ENCODE measurements at regions not wholly inside any gene's neighbourhood (a gene's known extent, or its start where the extent isn't known, plus 50 kb on each side); places are given as distances from the start of the nearest gene placed in this dataset.

DNA sequence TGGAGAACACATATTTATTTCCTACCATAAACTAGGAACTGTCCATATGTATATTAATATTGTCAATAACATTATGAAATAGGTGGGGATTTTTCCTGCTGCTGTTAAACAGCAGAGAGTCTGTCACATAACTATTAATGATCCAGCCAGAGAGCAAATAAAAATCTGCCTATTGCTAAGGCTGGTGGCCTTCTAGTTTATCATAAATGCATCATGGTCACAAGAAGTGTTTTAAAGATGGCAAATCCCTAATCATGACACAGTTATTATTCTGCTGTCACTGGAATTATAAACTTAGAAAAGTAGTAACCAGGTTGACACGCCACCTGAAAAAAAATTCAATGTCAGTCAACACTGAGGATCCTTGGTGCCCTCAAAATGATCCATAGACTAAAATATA, 132.3 kb downstream of the HGF start:
- TF ChIP-seq CTCF (IDR thresholded peaks at IDR 0.05) = no peak
- TF ChIP-seq POLR2AphosphoS5 (IDR thresholded peaks at IDR 0.05) = no peak
- TF ChIP-seq POLR2A (IDR thresholded peaks at IDR 0.05) = no peak
- no peak for TF ChIP-seq EP300 (IDR thresholded peaks at IDR 0.05)

Data from suprapubic skin (tissue), 4 donors.